HAP-1 (cell line): ENCODE measurements at regions not wholly inside any gene's neighbourhood (a gene's known extent, or its start where the extent isn't known, plus 50 kb on each side); places are given as distances from the start of the nearest gene placed in this dataset.
"Not testable (repeated sequence)": the region's sequence is repeated elsewhere in the genome, so short reads cannot be mapped to it uniquely, and the experiment has no call there.

Source experiments
- DNase-seq, 2 experiments: peaks; one replicate each; pipeline ENCODE4 v3.0.0-alpha.2; 2016 to 2020; ENCODE audit warnings: low spot score in 2 of 2
- H3K27me3 ChIP-seq: fragments of 250-450 bp; sonication (Bioruptor Pico); 2 replicates; pipeline ENCODE4 v1.5.1; 2020; ENCODE audit warnings: low read depth, mild to moderate bottlenecking, moderate library complexity
- H3K36me3 ChIP-seq: fragments of 250-450 bp; sonication (Bioruptor Pico); replicated peaks from 2 replicates; pipeline ENCODE4 v1.5.1; 2020; ENCODE audit warnings: mild to moderate bottlenecking
- H3K4me1 ChIP-seq: fragments of 250-450 bp; sonication (Bioruptor Pico); 2 replicates; pipeline ENCODE4 v1.5.1; 2020; ENCODE audit warnings: mild to moderate bottlenecking
- H3K4me3 ChIP-seq: fragments of 250-450 bp; sonication (Bioruptor Pico); 2 replicates; pipeline ENCODE4 v1.5.1; 2020; ENCODE audit warnings: mild to moderate bottlenecking, moderate library complexity
- H3K9me3 ChIP-seq: fragments of 250-450 bp; sonication (Bioruptor Pico); 2 replicates; pipeline ENCODE4 v1.5.1; 2020; ENCODE audit warnings: mild to moderate bottlenecking, moderate library complexity
- in situ Hi-C: fragments of 300-500 bp; cut with MboI; formaldehyde crosslinking; loops from 3 replicates; pipeline ENCODE4 v1.14.3; 2020; ENCODE audit warnings: low sequenced_read_pairs, inconsistent platforms, mixed read lengths

- no peak overlapping the region for H3K4me3 ChIP-seq
Measured at GRCh38 chr17:53627511-53627910, 195.2 kb upstream of the KIF2B start.

GRCh38 chr17:53626286-53626685, 196.4 kb upstream of the KIF2B start:
- H3K36me3 ChIP-seq: no peaks in the 10 kb centered on the region
- in situ Hi-C loops: no loop called here
- H3K4me3 ChIP-seq: no peak overlapping the region
- peak in 1 of 2 experiments; percentile 28 for DNase-seq
- peaks cover 26% of the 10 kb centered on the region for H3K4me1 ChIP-seq
- H3K27me3 ChIP-seq: no peaks in the 10 kb centered on the region
- H3K9me3 ChIP-seq: no peaks in the 10 kb centered on the region

More at GRCh38 chr17:53627511-53627910, 195.2 kb upstream of the KIF2B start:
- Histone ChIP-seq H3K4me1 (peaks cover 26% of the 10 kb centered on the region), H3K36me3 (no peaks in the 10 kb centered on the region), H3K9me3 (no peaks in the 10 kb centered on the region), H3K27me3 (no peaks in the 10 kb centered on the region)
- no peak for DNase-seq
- in situ Hi-C loops: no loop called here

- in situ Hi-C loops: no loop called here
- DNase-seq: no peak
- H3K4me3 ChIP-seq: no peak overlapping the region
Measured at GRCh38 chr17:53619025-53619424, 203.7 kb upstream of the KIF2B start.

GRCh38 chr17:53608208-53608607, 214.5 kb upstream of the KIF2B start:
- in situ Hi-C loops, H3K36me3 ChIP-seq, H3K4me3 ChIP-seq, DNase-seq, H3K4me1 ChIP-seq, H3K9me3 ChIP-seq, H3K27me3 ChIP-seq: not testable (repeated sequence)

More at GRCh38 chr17:53619025-53619424, 203.7 kb upstream of the KIF2B start:
- H3K27me3 ChIP-seq: no peaks in the 10 kb centered on the region
- H3K36me3 ChIP-seq: no peaks in the 10 kb centered on the region
- no peaks in the 10 kb centered on the region for H3K9me3 ChIP-seq
- H3K4me1 ChIP-seq: no peaks in the 10 kb centered on the region

- Histone ChIP-seq H3K27me3 (no peaks in the 10 kb centered on the region), H3K36me3 (no peaks in the 10 kb centered on the region), H3K9me3 (peaks cover 6% of the 10 kb centered on the region; the same call in 1 of the 2 replicates), H3K4me3 (no peak overlapping the region), H3K4me1 (peaks cover 7% of the 10 kb centered on the region)
- in situ Hi-C loops: no loop called here
- DNase-seq: peak in 1 of 2 experiments; percentile 45
Measured at GRCh38 chr17:53607475-53607874, 215.3 kb upstream of the KIF2B start.

- Histone ChIP-seq H3K27me3 (no peaks in the 10 kb centered on the region), H3K36me3 (no peaks in the 10 kb centered on the region), H3K4me1 (no peaks in the 10 kb centered on the region), H3K9me3 (no peaks in the 10 kb centered on the region), H3K4me3 (no peak overlapping the region)
- no peak for DNase-seq
- in situ Hi-C loops: no loop called here
Measured at GRCh38 chr17:53588317-53588716, 234.4 kb upstream of the KIF2B start.

GRCh38 chr17:53574038-53574437, 248.7 kb upstream of the KIF2B start:
- H3K4me3 ChIP-seq: no peak overlapping the region
- in situ Hi-C loops: no loop called here
- H3K36me3 ChIP-seq: no peaks in the 10 kb centered on the region
- H3K4me1 ChIP-seq: no peaks in the 10 kb centered on the region
- DNase-seq: no peak
- no peaks in the 10 kb centered on the region for H3K9me3 ChIP-seq
- no peaks in the 10 kb centered on the region for H3K27me3 ChIP-seq

- DNase-seq: no peak
- Histone ChIP-seq H3K4me1 (no peaks in the 10 kb centered on the region), H3K9me3 (no peaks in the 10 kb centered on the region), H3K4me3 (no peak overlapping the region), H3K36me3 (no peaks in the 10 kb centered on the region), H3K27me3 (no peaks in the 10 kb centered on the region)
- in situ Hi-C loops: no loop called here
Measured at GRCh38 chr17:53571342-53571741, 251.4 kb upstream of the KIF2B start.

- in situ Hi-C loops: no loop called here
- Histone ChIP-seq H3K27me3 (no peaks in the 10 kb centered on the region), H3K9me3 (no peaks in the 10 kb centered on the region), H3K4me3 (no peak overlapping the region), H3K4me1 (no peaks in the 10 kb centered on the region), H3K36me3 (no peaks in the 10 kb centered on the region)
- DNase-seq: no peak
Measured at GRCh38 chr17:53570731-53571130, 252.0 kb upstream of the KIF2B start.

GRCh38 chr17:53560953-53561352, 261.8 kb upstream of the KIF2B start:
- in situ Hi-C loops: no loop called here
- H3K36me3 ChIP-seq: no peaks in the 10 kb centered on the region
- H3K27me3 ChIP-seq: no peaks in the 10 kb centered on the region
- no peak for DNase-seq
- H3K4me1 ChIP-seq: no peaks in the 10 kb centered on the region
- 0 out of 2 replicates have a peak, but pooled peaks cover 2% of the 10 kb centered on the region for H3K9me3 ChIP-seq
- no peak overlapping the region for H3K4me3 ChIP-seq

GRCh38 chr17:53548252-53548651, 274.5 kb upstream of the KIF2B start:
- Histone ChIP-seq H3K27me3 (no peaks in the 10 kb centered on the region), H3K9me3 (no peaks in the 10 kb centered on the region), H3K4me1 (no peaks in the 10 kb centered on the region), H3K36me3 (no peaks in the 10 kb centered on the region), H3K4me3 (no peak overlapping the region)
- no peak for DNase-seq
- in situ Hi-C loops: no loop called here

- in situ Hi-C loops: no loop called here
- H3K36me3 ChIP-seq: no peaks in the 10 kb centered on the region
- DNase-seq: no peak
- H3K9me3 ChIP-seq: no peaks in the 10 kb centered on the region
- H3K4me3 ChIP-seq: no peak overlapping the region
- H3K4me1 ChIP-seq: no peaks in the 10 kb centered on the region
- H3K27me3 ChIP-seq: no peaks in the 10 kb centered on the region
Measured at GRCh38 chr17:53543472-53543871, 279.3 kb upstream of the KIF2B start.

GRCh38 chr17:53538129-53538617, 284.6 kb upstream of the KIF2B start:
- H3K9me3 ChIP-seq: no peaks in the 10 kb centered on the region
- no peak overlapping the region for H3K4me3 ChIP-seq
- no peaks in the 10 kb centered on the region for H3K4me1 ChIP-seq
- H3K36me3 ChIP-seq: no peaks in the 10 kb centered on the region
- DNase-seq: no peak
- in situ Hi-C loops: no loop called here
- no peaks in the 10 kb centered on the region for H3K27me3 ChIP-seq

GRCh38 chr17:53527473-53527872, 295.3 kb upstream of the KIF2B start:
- H3K27me3 ChIP-seq: no peaks in the 10 kb centered on the region
- no peaks in the 10 kb centered on the region for H3K9me3 ChIP-seq
- DNase-seq: no peak
- no peak overlapping the region for H3K4me3 ChIP-seq
- no peaks in the 10 kb centered on the region for H3K4me1 ChIP-seq
- H3K36me3 ChIP-seq: no peaks in the 10 kb centered on the region
- in situ Hi-C loops: no loop called here

GRCh38 chr17:53525590-53525989, 297.1 kb upstream of the KIF2B start:
- Histone ChIP-seq H3K9me3 (no peaks in the 10 kb centered on the region), H3K27me3 (no peaks in the 10 kb centered on the region), H3K4me1 (no peaks in the 10 kb centered on the region), H3K4me3 (no peak overlapping the region), H3K36me3 (no peaks in the 10 kb centered on the region)
- no peak for DNase-seq
- in situ Hi-C loops: no loop called here
